SK-N-SH treated with all-trans-retinoic acid at 6 μM for 48 hours (cell line): ENCODE measurements at regions not wholly inside any gene's neighbourhood (a gene's known extent, or its start where the extent isn't known, plus 50 kb on each side); places are given as distances from the start of the nearest gene placed in this dataset.

Experiments used
- ISL1 ChIP-seq: fragments of 250-450 bp; sonication (Bioruptor Pico); IDR thresholded peaks from 2 replicates; pipeline ENCODE4 v2.1.2; 2022; ENCODE audit warnings: mild to moderate bottlenecking, moderate library complexity
- ZC3H10 ChIP-seq: fragments of 250-450 bp; sonication (Bioruptor Pico); IDR thresholded peaks from 2 replicates; pipeline ENCODE4 v1.5.1; 2021; ENCODE audit warnings: mild to moderate bottlenecking, moderate library complexity
- ZNF8 ChIP-seq: fragments of 450-650 bp; formaldehyde crosslinking; IDR thresholded peaks from 2 replicates; pipeline ENCODE4 v1.5.0; 2020; ENCODE audit warnings: mild to moderate bottlenecking, moderate library complexity
- TF ChIP-seq, protein P1 (sequence below): fragments of 250-450 bp; sonication (Bioruptor Pico); IDR thresholded peaks from 2 replicates; pipeline ENCODE4 v1.8.0; 2020; ENCODE audit warnings: mild to moderate bottlenecking, moderate library complexity, borderline replicate concordance
- TF ChIP-seq, protein P2 (sequence below): fragments of 250-450 bp; sonication (Bioruptor Pico); IDR thresholded peaks from 2 replicates; pipeline ENCODE4 v1.8.0; 2021; ENCODE audit warnings: low read depth, mild to moderate bottlenecking, moderate library complexity, borderline replicate concordance
- TF ChIP-seq, protein P3 (sequence below): fragments of 250-450 bp; sonication (Bioruptor Pico); IDR thresholded peaks from 2 replicates; pipeline ENCODE4 v1.5.1; 2020; ENCODE audit warnings: low read depth, mild to moderate bottlenecking, moderate library complexity

DNA sequence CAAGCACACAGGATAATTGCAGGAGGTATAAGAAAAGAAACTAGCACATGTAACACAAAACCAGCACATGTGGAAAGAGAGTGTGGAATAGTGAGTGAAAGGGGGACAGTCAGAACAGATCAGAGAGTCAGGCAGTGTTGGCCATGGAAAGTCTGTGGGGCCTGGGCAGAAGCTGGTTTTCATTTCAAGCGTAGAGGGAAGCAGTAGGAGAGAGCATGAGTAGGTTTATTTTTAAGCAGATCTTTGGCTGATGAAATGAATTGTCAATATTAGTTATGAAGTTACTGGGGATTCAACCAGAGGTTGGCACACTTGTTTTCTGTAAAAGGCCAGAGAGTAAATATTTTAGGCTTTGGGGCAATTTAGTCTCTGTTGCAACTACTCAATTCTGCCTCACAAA, 283.1 kb downstream of the SMARCA2 start:
- TF ChIP-seq, protein P1, sequence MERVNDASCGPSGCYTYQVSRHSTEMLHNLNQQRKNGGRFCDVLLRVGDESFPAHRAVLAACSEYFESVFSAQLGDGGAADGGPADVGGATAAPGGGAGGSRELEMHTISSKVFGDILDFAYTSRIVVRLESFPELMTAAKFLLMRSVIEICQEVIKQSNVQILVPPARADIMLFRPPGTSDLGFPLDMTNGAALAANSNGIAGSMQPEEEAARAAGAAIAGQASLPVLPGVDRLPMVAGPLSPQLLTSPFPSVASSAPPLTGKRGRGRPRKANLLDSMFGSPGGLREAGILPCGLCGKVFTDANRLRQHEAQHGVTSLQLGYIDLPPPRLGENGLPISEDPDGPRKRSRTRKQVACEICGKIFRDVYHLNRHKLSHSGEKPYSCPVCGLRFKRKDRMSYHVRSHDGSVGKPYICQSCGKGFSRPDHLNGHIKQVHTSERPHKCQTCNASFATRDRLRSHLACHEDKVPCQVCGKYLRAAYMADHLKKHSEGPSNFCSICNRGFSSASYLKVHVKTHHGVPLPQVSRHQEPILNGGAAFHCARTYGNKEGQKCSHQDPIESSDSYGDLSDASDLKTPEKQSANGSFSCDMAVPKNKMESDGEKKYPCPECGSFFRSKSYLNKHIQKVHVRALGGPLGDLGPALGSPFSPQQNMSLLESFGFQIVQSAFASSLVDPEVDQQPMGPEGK (CRISPR knock-in tag) = no peak
- TF ChIP-seq ZNF8 (CRISPR knock-in tag) = no peak
- TF ChIP-seq, protein P2, sequence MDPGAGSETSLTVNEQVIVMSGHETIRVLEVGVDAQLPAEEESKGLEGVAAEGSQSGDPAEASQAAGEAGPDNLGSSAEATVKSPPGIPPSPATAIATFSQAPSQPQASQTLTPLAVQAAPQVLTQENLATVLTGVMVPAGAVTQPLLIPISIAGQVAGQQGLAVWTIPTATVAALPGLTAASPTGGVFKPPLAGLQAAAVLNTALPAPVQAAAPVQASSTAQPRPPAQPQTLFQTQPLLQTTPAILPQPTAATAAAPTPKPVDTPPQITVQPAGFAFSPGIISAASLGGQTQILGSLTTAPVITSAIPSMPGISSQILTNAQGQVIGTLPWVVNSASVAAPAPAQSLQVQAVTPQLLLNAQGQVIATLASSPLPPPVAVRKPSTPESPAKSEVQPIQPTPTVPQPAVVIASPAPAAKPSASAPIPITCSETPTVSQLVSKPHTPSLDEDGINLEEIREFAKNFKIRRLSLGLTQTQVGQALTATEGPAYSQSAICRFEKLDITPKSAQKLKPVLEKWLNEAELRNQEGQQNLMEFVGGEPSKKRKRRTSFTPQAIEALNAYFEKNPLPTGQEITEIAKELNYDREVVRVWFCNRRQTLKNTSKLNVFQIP (CRISPR knock-in tag) = no peak
- TF ChIP-seq ZC3H10 (CRISPR knock-in tag) = no peak
- TF ChIP-seq, protein P3, sequence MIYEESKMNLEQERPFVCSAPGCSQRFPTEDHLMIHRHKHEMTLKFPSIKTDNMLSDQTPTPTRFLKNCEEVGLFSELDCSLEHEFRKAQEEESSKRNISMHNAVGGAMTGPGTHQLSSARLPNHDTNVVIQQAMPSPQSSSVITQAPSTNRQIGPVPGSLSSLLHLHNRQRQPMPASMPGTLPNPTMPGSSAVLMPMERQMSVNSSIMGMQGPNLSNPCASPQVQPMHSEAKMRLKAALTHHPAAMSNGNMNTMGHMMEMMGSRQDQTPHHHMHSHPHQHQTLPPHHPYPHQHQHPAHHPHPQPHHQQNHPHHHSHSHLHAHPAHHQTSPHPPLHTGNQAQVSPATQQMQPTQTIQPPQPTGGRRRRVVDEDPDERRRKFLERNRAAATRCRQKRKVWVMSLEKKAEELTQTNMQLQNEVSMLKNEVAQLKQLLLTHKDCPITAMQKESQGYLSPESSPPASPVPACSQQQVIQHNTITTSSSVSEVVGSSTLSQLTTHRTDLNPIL (CRISPR knock-in tag) = no peak
- no peak for TF ChIP-seq ISL1 (CRISPR knock-in tag)
